A549 (cell line): ENCODE measurements at regions not wholly inside any gene's neighbourhood (a gene's known extent, or its start where the extent isn't known, plus 50 kb on each side); places are given as distances from the start of the nearest gene placed in this dataset.

Experiments
- JUN ChIP-seq, 2 experiments: fragments of >200 bp; sonication (Bioruptor Twin); formaldehyde crosslinking; IDR thresholded peaks; 2 replicates in 1 of 2; 3 replicates in 1 of 2; pipeline ENCODE4 v1.6.1; 2016 to 2017
- KDM1A ChIP-seq: fragments of 200-600 bp; sonication (generic); IDR thresholded peaks from 2 replicates; pipeline ENCODE4 v1.6.1; 2016; ENCODE audit warnings: low read depth, mild to moderate bottlenecking
- POLR2A ChIP-seq: IDR thresholded peaks from 2 replicates; pipeline ENCODE4 v1.6.1; 2012; ENCODE audit warnings: mild to moderate bottlenecking, low read length
- ZFP36 ChIP-seq: fragments of 450-650 bp; IDR thresholded peaks from 2 replicates; pipeline ENCODE4 v1.6.1; 2014; ENCODE audit warnings: borderline replicate concordance; ENCODE audit not compliant: partially characterized antibody
- ZNF302 ChIP-seq: fragments of 250-450 bp; sonication (Bioruptor Pico); IDR thresholded peaks from 2 replicates; pipeline ENCODE4 v1.9.0; 2021; ENCODE audit warnings: inconsistent platforms, mild to moderate bottlenecking, moderate library complexity

DNA sequence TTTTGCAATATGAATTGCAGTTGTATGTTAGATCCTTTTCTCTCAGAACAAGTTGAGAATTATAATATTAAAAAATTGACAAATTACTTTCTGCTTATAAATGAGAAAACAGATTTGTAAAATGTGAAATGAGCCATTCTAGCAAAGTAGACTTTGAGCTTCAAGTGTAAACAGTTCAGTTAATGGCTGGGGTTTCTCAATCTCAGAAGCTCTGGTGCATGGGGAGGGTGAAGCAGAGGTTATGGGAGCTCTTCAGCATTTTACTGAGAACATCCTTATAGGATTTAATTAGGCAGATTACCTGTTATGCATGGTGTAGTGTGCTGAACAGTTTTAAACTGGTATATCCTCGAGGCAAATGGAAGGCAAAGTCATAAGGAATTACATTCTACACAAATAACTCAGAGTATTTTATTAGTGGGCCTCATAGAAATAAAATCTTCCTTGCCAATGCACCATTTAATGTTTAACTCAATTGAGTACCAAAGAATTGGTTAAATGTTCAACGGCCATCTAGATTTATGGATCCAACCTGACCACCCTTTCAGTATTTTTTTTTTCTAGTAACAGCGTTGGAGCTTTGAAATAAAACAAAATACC lies 1143.6 kb upstream of the ADGRL2 start:
- no peak for TF ChIP-seq JUN (IDR thresholded peaks at IDR 0.05)
- no peak for TF ChIP-seq POLR2A
- TF ChIP-seq ZNF302, result no peak
- no peak for TF ChIP-seq KDM1A
- TF ChIP-seq ZFP36, result no peak
